CD14-positive monocyte (primary cell): ENCODE measurements at regions not wholly inside any gene's neighbourhood (a gene's known extent, or its start where the extent isn't known, plus 50 kb on each side); places are given as distances from the start of the nearest gene placed in this dataset.

ENCODE experiments used
- DNase-seq, 3 donors: peaks; one replicate each; pipeline ENCODE4 v3.0.0-alpha.2; 2011 to 2022
- H2AFZ ChIP-seq: 2 replicates; pipeline ENCODE4 v1.6.0; 2012; ENCODE audit warnings: mild to moderate bottlenecking, low read depth, low read length, inconsistent platforms; ENCODE audit not compliant: insufficient read depth, poor library complexity, severe bottlenecking
- H3K27ac ChIP-seq, 2 donors: 1 replicate in 1 of 2; 2 replicates in 1 of 2; pipeline ENCODE4 v1.5.1; 2012 to 2013; ENCODE audit warnings: low read length in 2 of 2, control low read depth in 1 of 2, inconsistent platforms in 1 of 2, low read depth in 1 of 2, mild to moderate bottlenecking in 1 of 2
- H3K27me3 ChIP-seq, 2 donors: one replicate each; pipeline versions ENCODE4 v1.6.0 to v1.6.1; 2011 to 2013; ENCODE audit warnings: low read length in 2 of 2; ENCODE audit not compliant: control insufficient read depth in 2 of 2, insufficient read depth in 2 of 2
- H3K36me3 ChIP-seq, 2 donors: replicated peaks in 1 of 2; 1 replicate in 1 of 2; 2 replicates in 1 of 2; pipeline versions ENCODE4 v1.5.1 to v1.6.1; 2012 to 2013; ENCODE audit warnings: low read length in 2 of 2, control low read depth in 1 of 2, inconsistent platforms in 1 of 2, mild to moderate bottlenecking in 1 of 2; ENCODE audit not compliant: insufficient read depth in 2 of 2, control insufficient read depth in 1 of 2
- H3K4me1 ChIP-seq, 2 donors: 1 replicate in 1 of 2; 2 replicates in 1 of 2; pipeline versions ENCODE4 v1.5.1 to v1.6.1; 2012 to 2013; ENCODE audit warnings: low read length in 2 of 2, control low read depth in 1 of 2, inconsistent platforms in 1 of 2, mild to moderate bottlenecking in 1 of 2, moderate library complexity in 1 of 2; ENCODE audit not compliant: insufficient read depth in 2 of 2, control insufficient read depth in 1 of 2
- H3K4me2 ChIP-seq: replicated peaks from 2 replicates; pipeline ENCODE3; 2012; ENCODE audit warnings: low read length, moderate library complexity, mild to moderate bottlenecking; ENCODE audit not compliant: poor library complexity, severe bottlenecking; ENCODE audit errors: extremely low read depth
- H3K4me3 ChIP-seq, 3 experiments: fragments of 200-600 bp in 1 of 3; sonication (generic) in 1 of 3; replicated peaks in 1 of 3; 1 replicate in 2 of 3; 2 replicates in 1 of 3; pipeline ENCODE4 v1.5.1; 2011 to 2013; ENCODE audit warnings: low read length in 3 of 3, mild to moderate bottlenecking in 3 of 3, control low read depth in 2 of 3, low read depth in 2 of 3, inconsistent platforms in 1 of 3, moderate library complexity in 1 of 3
- H3K79me2 ChIP-seq: 2 replicates; pipeline ENCODE4 v1.6.0; 2012; ENCODE audit warnings: mild to moderate bottlenecking, control low read depth, inconsistent platforms, low read length, moderate library complexity; ENCODE audit not compliant: insufficient read depth
- H3K9ac ChIP-seq: 2 replicates; pipeline ENCODE4 v1.6.0; 2017; ENCODE audit warnings: low read length, mild to moderate bottlenecking; ENCODE audit not compliant: insufficient read depth, poor library complexity, severe bottlenecking
- H3K9me3 ChIP-seq, 2 donors: replicated peaks in 1 of 2; 1 replicate in 1 of 2; 2 replicates in 1 of 2; pipeline versions ENCODE4 v1.5.1 to v1.6.1; 2012 to 2013; ENCODE audit warnings: low read length in 2 of 2, control low read depth in 1 of 2; ENCODE audit not compliant: control insufficient read depth in 1 of 2, insufficient read depth in 1 of 2
- H4K20me1 ChIP-seq: 2 replicates; pipeline ENCODE4 v1.6.0; 2012; ENCODE audit warnings: mild to moderate bottlenecking, low read length, control low read depth, moderate library complexity; ENCODE audit not compliant: insufficient read depth
- H3K27ac Mint-ChIP-seq, 7 donors: one replicate each; pipeline ENCODE4 v1.8.0; 2020; ENCODE audit warnings: mild to moderate bottlenecking in 7 of 7, mixed read lengths in 7 of 7, moderate library complexity in 6 of 7, inconsistent platforms in 2 of 7
- H3K27me3 Mint-ChIP-seq, 3 donors: one replicate each; pipeline ENCODE4 v1.8.0; 2021 to 2022; ENCODE audit warnings: low read depth in 3 of 3, mild to moderate bottlenecking in 3 of 3, mixed read lengths in 3 of 3, moderate library complexity in 3 of 3, inconsistent platforms in 1 of 3
- H3K36me3 Mint-ChIP-seq, 2 donors: one replicate each; pipeline ENCODE4 v1.8.0; 2020; ENCODE audit warnings: mixed read lengths in 2 of 2, inconsistent platforms in 1 of 2, mild to moderate bottlenecking in 1 of 2
- H3K4me1 Mint-ChIP-seq: one replicate; pipeline ENCODE4 v1.8.0; 2020; ENCODE audit warnings: mild to moderate bottlenecking, mixed read lengths
- H3K4me3 Mint-ChIP-seq, 2 donors: one replicate each; pipeline ENCODE4 v1.8.0; 2020; ENCODE audit warnings: mild to moderate bottlenecking in 2 of 2, mixed read lengths in 2 of 2, moderate library complexity in 1 of 2
- H3K9me3 Mint-ChIP-seq, 7 donors: one replicate each; pipeline ENCODE4 v1.8.0; 2020 to 2022; ENCODE audit warnings: mixed read lengths in 7 of 7, mild to moderate bottlenecking in 6 of 7, moderate library complexity in 6 of 7, inconsistent platforms in 2 of 7
- WGBS: methylation state at CpG from one replicate; pipeline ENCODE4 v1.1.5; 2013; ENCODE audit warnings: missing lambda C conversion rate; ENCODE audit not compliant: insufficient coverage; 5-methylcytosine and 5-hydroxymethylcytosine counted together
- intact Hi-C, 2 donors: fragments of 100-400 bp; cut with micrococcal nuclease; formaldehyde crosslinking; loops; one replicate each; pipeline versions ENCODE4 v1.15.0 to v1.15.1; 2023
- TF ChIP-seq, protein P1 (sequence below): fragments of 200-600 bp; IDR thresholded peaks from one replicate; pipeline ENCODE4 v1.8.0; 2022; ENCODE audit warnings: antibody characterized with exemption, mild to moderate bottlenecking

DNA sequence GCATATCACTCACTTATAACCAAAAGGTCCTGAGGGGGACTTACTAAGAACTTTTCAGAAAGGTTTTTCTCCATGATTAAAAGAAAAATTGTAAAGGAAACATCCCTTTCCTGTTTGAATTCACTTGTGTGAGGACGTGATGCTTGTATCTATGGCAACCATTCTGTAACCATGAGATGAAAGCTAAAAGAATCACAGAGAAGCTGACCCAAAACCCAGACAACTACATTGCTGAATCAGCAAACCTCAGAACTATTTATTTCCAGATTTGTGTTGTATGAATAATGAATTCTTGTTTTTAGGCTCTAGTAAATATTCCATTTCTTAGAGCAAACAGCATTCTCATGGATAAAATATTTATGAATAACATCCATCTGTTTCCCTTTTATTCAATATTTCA is 91.2 kb downstream of the RCHY1 start:
- WGBS: no CpG with 5 or more reads among the region's 1 CpG
- H3K27ac Mint-ChIP-seq: no peak overlapping the region
- Histone ChIP-seq H3K9ac (no peak overlapping the region), H3K4me1 (no peaks in the 10 kb centered on the region), H3K27me3 (no peaks in the 10 kb centered on the region), H3K27ac (no peak overlapping the region), H3K4me2 (no peak overlapping the region), H3K9me3 (peaks cover 4 to 13% of the 10 kb centered on the region in 2 donors), H3K79me2 (no peaks in the 10 kb centered on the region), H2AFZ (no peak overlapping the region), H3K4me3 (no peak overlapping the region), H3K36me3 (no peaks in the 10 kb centered on the region), H4K20me1 (no peaks in the 10 kb centered on the region)
- DNase-seq: no peak
- H3K9me3 Mint-ChIP-seq: peaks cover 0 to 22% (median 12%) of the 10 kb centered on the region in 7 donors
- intact Hi-C loops: no loop called here
- no peak overlapping the region for H3K4me3 Mint-ChIP-seq
- no peaks in the 10 kb centered on the region for H3K36me3 Mint-ChIP-seq
- TF ChIP-seq, protein P1, sequence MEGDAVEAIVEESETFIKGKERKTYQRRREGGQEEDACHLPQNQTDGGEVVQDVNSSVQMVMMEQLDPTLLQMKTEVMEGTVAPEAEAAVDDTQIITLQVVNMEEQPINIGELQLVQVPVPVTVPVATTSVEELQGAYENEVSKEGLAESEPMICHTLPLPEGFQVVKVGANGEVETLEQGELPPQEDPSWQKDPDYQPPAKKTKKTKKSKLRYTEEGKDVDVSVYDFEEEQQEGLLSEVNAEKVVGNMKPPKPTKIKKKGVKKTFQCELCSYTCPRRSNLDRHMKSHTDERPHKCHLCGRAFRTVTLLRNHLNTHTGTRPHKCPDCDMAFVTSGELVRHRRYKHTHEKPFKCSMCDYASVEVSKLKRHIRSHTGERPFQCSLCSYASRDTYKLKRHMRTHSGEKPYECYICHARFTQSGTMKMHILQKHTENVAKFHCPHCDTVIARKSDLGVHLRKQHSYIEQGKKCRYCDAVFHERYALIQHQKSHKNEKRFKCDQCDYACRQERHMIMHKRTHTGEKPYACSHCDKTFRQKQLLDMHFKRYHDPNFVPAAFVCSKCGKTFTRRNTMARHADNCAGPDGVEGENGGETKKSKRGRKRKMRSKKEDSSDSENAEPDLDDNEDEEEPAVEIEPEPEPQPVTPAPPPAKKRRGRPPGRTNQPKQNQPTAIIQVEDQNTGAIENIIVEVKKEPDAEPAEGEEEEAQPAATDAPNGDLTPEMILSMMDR: no peak
- peaks cover 0 to 1% (median 0%) of the 10 kb centered on the region in 3 donors for H3K27me3 Mint-ChIP-seq
- no peaks in the 10 kb centered on the region for H3K4me1 Mint-ChIP-seq

DNA sequence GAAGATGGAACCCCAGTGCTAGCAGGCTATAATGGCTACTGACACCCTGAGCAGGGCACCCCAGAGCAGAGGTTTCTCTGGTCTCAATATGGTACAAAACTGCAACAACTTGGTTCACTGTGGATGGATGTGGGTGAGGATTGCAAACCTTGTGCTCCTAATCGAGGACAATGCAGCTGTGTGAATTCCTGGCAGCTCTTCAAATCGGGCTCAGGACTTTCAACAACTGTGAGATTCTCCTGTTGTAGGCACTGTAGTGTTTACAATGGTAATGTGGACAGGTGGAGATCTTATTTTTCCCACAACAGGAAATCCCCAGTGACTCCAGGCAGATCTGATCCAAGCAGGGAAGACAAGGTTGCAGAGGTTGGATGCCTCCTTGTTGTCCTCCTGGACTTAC is 101.5 kb downstream of the RCHY1 start:
- no peaks in the 10 kb centered on the region for H3K4me1 Mint-ChIP-seq
- no peak overlapping the region for H3K27ac Mint-ChIP-seq
- Histone ChIP-seq H3K36me3 (no peaks in the 10 kb centered on the region), H4K20me1 (no peaks in the 10 kb centered on the region), H3K9me3 (peaks cover 4 to 6% of the 10 kb centered on the region in 2 donors), H3K27me3 (no peaks in the 10 kb centered on the region), H3K4me3 (no peak overlapping the region), H3K79me2 (no peaks in the 10 kb centered on the region), H3K4me1 (no peaks in the 10 kb centered on the region), H3K9ac (no peak overlapping the region), H3K27ac (no peak overlapping the region), H2AFZ (no peak overlapping the region), H3K4me2 (no peak overlapping the region)
- H3K9me3 Mint-ChIP-seq: peaks cover 0 to 9% (median 4%) of the 10 kb centered on the region in 7 donors
- H3K27me3 Mint-ChIP-seq: peaks cover 0 to 2% (median 1%) of the 10 kb centered on the region in 3 donors
- no peak overlapping the region for H3K4me3 Mint-ChIP-seq
- intact Hi-C loops: no loop called here
- DNase-seq: no peak
- WGBS: no CpG with 5 or more reads among the region's 2 CpGs
- no peaks in the 10 kb centered on the region for H3K36me3 Mint-ChIP-seq
- TF ChIP-seq, protein P1: no peak
